NCI-H510A treated with DMSO at 0.1 percent for 48 hours (cell line): ENCODE measurements at regions not wholly inside any gene's neighbourhood (a gene's known extent, or its start where the extent isn't known, plus 50 kb on each side); places are given as distances from the start of the nearest gene placed in this dataset.

Experiments
- DNase-seq: peaks from one replicate; lab custom pipeline; 2025; lab: John Stamatoyannopoulos, UW

GRCh38 chr3:30356866-30357753, 249.3 kb upstream of the TGFBR2 start:
- DNase-seq, result no peak

DNA sequence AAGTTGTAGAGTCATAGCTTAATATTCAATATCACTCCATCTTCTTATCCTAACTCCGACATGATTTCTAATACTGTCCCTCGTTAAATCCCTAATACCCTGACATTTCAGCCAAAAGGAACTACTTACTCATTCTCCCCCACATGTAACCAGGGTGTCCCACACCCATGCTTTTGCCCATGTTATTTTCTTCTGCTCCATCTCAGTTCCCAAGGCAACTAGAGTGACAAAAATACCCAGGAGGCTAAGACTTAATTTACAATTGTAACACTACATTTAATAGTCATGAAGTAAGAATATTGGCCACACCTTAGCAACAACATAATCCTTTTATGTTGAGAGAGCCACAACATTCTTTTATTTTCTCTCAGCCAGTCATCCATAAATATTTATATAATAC, 248.5 kb upstream of the TGFBR2 start:
- DNase-seq, result no peak

DNA sequence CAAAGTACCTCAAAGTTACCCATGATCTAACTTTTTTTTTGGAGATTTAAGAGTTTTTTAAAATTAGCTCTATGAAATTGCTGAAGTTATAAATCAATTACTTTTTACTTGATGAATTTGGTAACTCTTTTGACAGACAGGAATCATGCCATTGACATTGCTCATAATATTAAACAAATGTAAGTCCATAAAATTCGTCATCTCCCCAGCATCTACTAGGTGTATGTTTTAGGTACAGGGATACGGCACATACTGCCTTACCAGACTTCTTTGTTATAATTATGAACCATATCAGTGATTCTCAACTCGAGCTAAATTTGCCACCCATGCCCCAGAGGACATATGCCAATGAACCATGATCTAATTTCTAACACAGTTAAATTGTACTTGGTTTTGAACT, 247.5 kb upstream of the TGFBR2 start:
- DNase-seq, result no peak

DNA sequence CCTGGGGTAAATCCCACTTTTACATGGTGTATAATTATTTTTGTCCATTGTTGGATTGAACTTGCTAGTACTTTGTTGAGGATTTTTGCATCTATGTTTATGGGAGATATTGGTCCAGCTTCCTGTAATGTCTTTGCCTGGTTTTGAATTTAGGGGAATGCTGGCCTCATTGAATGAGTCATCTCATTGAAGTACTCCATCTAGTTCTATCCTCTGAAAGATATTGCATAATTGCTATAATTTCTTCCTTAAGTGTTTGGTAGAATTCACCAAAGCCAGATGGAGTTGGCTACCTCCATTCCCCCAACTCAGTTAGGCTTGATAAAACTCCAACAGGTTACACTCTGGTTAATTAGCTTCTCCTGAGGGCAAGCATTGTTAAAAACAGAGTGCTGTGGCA, 237.4 kb upstream of the TGFBR2 start:
- no peak for DNase-seq

DNA sequence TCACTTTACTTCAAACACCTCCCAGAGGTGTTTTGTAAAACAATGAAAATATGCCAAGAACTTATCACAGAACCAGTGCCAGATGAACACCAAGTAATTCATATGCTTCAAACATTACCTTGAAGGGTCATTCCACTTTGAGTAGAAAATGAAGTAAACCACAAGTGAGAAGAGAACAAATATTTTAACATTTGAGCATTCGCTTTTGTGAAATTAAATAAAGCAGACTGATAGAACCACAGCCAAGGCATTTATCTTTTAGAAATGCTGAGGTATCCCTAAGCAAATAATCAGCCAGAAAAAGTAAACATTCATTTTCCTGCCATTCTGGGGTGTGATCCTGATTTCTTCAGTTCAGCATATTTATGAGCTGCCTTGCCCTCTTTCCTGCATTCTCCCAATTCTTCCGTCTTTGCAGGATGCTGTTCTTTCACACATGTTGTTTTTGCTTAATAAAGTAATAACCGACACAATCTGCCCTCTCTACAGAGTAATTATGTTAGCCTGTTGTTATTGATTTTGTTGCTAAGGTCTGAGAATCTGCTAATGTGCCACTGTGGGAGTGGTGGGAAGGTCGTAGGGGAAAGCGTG, 235.6 kb upstream of the TGFBR2 start:
- DNase-seq, result no peak

GRCh38 chr3:30372837-30373236, 233.6 kb upstream of the TGFBR2 start:
- no peak for DNase-seq

DNA sequence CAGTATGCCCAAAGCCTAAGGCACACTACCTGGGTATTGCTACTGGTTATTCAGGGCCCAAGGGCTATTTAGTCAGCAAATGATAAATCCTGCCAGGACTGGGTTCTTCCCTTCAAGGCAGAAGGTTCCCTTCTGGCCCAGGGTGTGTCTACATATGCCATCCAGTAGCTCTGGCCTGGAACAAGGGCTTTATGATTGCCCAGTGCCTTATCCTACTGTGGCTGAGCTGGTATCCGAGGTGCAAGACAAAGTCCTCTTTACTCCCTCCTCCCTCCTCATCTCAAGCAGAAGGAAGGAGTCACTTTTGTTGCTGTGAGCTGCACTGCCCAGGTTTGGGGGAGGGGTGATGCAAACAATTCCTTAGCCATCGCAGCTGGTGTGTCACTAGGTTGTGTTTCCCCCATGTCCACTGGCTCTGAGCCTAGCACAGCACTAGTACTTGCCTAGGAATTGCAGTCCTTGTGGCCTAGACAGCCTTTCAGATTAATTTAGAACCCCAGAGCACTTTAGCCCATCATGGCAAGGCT, 221.8 kb upstream of the TGFBR2 start:
- no peak for DNase-seq

DNA sequence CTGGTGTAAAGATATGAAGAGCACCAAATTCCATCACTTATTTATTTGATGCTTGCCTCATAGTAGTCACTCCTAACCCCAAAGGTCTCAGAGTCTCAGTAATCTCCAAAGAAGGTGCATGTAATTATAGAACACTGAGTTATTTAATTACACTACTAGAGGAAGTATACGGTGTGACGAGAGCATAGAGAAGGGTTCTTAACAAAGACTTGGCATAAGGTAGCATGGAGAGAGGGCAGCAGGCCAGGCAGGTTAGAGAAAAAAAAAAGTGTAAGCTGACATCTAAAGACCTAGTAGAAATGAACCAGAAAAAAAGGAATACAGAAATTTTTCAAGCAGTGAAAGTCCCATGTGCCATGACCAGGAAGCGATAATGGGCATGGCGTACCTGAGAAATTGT, 213.3 kb upstream of the TGFBR2 start:
- no peak for DNase-seq

- no peak for DNase-seq
Measured at GRCh38 chr3:30397030-30397429, 209.4 kb upstream of the TGFBR2 start.

- no peak for DNase-seq
Measured at GRCh38 chr3:30399394-30400181, 206.8 kb upstream of the TGFBR2 start.

GRCh38 chr3:30400926-30401325, 205.5 kb upstream of the TGFBR2 start:
- no peak for DNase-seq

DNA sequence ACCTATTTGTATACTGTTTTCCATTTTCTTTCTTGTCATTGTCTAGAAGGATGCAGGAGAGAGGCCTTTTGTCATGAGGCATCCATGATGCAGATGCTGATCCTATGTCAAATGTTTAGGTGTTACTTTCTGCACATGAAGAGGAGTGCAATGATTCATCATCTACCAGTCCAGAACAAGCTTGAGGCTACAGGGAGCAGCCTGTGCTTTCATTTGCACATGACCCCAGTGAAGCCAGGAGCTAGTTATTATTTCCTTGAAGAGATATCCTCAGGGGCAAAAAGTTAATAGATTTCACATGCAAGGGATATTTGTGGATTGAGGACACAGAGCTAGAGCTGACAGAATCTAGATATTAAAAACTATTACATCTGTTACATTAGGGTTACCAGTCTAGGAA, 204.4 kb upstream of the TGFBR2 start:
- DNase-seq, result no peak

GRCh38 chr3:30407651-30408050, 198.8 kb upstream of the TGFBR2 start:
- no peak for DNase-seq

- no peak for DNase-seq
Measured at GRCh38 chr3:30408105-30408557, 198.3 kb upstream of the TGFBR2 start.

- DNase-seq, result no peak
Measured at GRCh38 chr3:30418443-30418842, 188.0 kb upstream of the TGFBR2 start.

DNA sequence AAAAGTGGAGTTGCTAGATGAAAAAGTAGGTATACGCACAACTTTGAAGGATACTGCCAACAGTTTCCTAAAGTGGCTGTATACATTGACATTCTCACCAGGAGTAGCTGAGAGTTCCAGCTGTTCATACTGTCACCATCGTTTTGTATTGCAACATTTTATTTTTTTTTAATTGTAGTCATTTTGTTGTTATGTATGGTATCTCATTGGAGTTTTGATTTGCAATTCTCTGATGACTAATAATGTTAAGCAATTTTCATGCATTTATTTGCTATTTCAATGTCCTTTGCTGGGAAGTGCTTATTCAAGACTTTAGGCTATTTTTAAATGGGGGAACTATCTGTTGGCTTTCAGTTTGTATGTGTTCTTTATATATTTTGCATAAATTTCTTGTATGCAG, 185.1 kb upstream of the TGFBR2 start:
- no peak for DNase-seq

- no peak for DNase-seq
Measured at GRCh38 chr3:30426293-30426993, 180.0 kb upstream of the TGFBR2 start.

GRCh38 chr3:30428251-30428650, 178.2 kb upstream of the TGFBR2 start:
- no peak for DNase-seq

DNA sequence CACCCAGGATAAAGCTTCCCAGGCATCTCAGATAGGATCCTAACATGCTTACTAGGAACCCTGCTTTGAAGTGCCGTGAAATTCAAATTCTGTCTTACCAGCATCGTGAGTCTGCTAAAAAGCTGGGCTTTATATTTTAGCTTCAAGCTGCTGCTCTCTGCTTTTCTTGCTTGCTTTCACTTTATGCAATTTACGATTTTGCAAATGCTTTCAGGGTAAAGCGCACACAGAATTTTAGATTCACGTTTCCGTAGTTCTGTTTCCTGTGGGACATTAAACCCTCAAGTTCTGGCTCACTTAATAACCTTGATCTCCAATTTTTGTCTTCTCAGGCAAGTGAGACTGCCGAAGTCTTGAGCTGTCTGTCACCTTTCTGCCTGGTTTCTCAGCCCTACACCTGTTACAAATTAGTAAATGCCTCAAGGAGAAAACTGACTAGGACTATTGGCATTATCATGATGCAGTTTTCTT, 170.5 kb upstream of the TGFBR2 start:
- no peak for DNase-seq

DNA sequence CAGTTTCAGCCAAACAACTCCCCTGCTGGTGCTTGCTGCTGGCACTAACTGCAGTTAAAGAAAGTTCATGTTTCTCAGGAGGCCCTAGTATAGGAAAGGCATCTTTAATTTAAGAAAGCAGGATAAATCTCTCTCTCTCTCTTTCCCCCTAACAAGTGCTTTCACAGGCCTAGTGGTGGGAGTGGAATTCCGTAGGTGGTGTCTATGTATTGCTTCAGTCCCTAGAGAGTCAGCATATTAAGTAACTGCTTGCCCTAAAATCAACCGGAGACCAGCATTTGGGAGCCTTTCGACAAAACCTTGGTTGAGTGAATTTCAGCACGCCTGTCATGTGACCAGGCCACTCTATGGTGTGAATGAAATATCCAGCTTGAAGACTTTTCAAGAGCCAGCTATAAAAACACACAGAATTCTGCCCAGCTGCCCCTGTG, 169.2 kb upstream of the TGFBR2 start:
- no peak for DNase-seq

DNA sequence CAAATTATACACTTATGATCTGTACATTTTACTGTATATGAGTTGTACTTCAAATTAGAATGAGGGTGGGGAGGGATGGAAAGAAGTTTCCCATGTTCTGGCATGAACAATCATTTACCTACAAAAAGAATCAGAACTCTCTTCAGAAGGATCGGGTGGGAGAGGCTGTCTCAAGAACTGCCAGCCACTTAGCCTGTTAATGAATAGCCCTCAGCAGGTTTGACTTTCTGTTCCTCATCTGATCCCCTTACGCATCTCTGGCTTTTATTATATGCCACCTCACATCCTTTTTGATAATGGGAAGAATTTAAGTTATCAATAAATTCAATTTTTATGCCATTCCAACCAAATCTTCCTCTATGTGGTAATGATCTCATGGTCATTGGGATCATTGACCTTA, 168.3 kb upstream of the TGFBR2 start:
- DNase-seq, result no peak
